ENCODE measurements at regions not wholly inside any gene's neighbourhood (a gene's known extent, or its start where the extent isn't known, plus 50 kb on each side); places are given as distances from the start of the nearest gene placed in this dataset.

DNA sequence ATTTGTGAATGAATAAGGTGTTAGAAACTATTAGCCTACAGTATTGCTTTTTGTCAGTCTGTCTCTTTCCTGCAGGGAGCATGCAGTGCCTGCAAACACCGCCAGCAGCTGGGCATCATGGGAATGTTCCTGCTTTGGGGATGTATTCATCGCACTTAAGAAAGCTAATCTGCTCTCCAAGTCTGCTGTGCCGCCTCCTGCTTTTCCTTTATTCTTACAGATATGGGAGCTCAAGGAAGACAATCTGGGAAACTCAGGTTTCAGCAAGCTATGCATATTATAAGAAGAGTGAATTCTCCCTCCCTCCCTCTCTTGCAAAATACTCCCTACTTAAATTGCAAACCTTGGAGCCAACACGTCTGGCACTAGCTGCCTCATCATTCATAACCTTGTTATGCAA is 479.2 kb upstream of the ACVR2A start:
- Histone ChIP-seq H3K4me1 (ENCODE audit: control insufficient read depth in 1 of 2, insufficient read depth in 2 of 2, low read length in 2 of 2) (no peaks in the 10 kb centered on the region), H3K4me2 (ENCODE audit: low read length) (no peak overlapping the region), H3K27ac (ENCODE audit: low read depth, low read length) (no peak overlapping the region), H3K27me3 (ENCODE audit: insufficient read depth, low read length) (no peaks in the 10 kb centered on the region), H2AFZ (ENCODE audit: low read depth, low read length, poor library complexity, severe bottlenecking) (no peak overlapping the region), H3K4me3 (replicated peaks in 1 of 2; ENCODE audit: low read depth in 1 of 2, low read length in 2 of 2) (no peak overlapping the region), H3K9me3 (ENCODE audit: control insufficient read depth in 1 of 2, insufficient read depth in 1 of 2, low read depth in 1 of 2, low read length in 2 of 2) (no peaks in the 10 kb centered on the region), H3K9ac (ENCODE audit: low read length) (no peak overlapping the region), H3K79me2 (ENCODE audit: insufficient read depth, low read length) (no peaks in the 10 kb centered on the region), H4K20me1 (ENCODE audit: insufficient read depth) (no peaks in the 10 kb centered on the region), H3K36me3 (ENCODE audit: control insufficient read depth in 1 of 2, insufficient read depth in 2 of 2, low read length in 2 of 2) (no peaks in the 10 kb centered on the region), H3K9me2 (ENCODE audit: insufficient read depth) (no peaks in the 10 kb centered on the region)
- no TSS peak for BruUV-seq (replicated peaks)
- DNase-seq (ENCODE audit: low read depth, low spot score), result no peak
- ChIA-PET POLR2A (no interaction called here), RAD21 (ENCODE audit: low non-redundant PET in 1 of 2, low total read pairs in 2 of 2, uncharacterized antibody in 2 of 2, unreplicated experiment in 2 of 2) (no interaction called here), CTCF (no interaction called here)
- intact Hi-C loops (cut with micrococcal nuclease), result no loop called here
- no peak for ATAC-seq
- TF ChIP-seq ELF1 (IDR thresholded peaks at IDR 0.05; ENCODE audit: borderline replicate concordance, low read depth), result no peak
- no peak for TF ChIP-seq POLR2AphosphoS5 (IDR thresholded peaks at IDR 0.05; ENCODE audit: low read depth, low read length)
- no peak for TF ChIP-seq EZH2 (IDR thresholded peaks at IDR 0.05)
- no peak for TF ChIP-seq JUND (IDR thresholded peaks at IDR 0.05)
- TF ChIP-seq YY1 (IDR thresholded peaks at IDR 0.05; ENCODE audit: extremely low read depth, insufficient replicate concordance, low read depth, low read length), result no peak
- TF ChIP-seq EGR1 (IDR thresholded peaks at IDR 0.05; ENCODE audit: low read depth), result no peak
- TF ChIP-seq SRF (IDR thresholded peaks at IDR 0.05; ENCODE audit: low read depth), result no peak
- no peak for TF ChIP-seq SIN3A (IDR thresholded peaks at IDR 0.05; ENCODE audit: low read depth)
- no peak for TF ChIP-seq SP1 (IDR thresholded peaks at IDR 0.05; ENCODE audit: low read depth)
- TF ChIP-seq, protein P1, sequence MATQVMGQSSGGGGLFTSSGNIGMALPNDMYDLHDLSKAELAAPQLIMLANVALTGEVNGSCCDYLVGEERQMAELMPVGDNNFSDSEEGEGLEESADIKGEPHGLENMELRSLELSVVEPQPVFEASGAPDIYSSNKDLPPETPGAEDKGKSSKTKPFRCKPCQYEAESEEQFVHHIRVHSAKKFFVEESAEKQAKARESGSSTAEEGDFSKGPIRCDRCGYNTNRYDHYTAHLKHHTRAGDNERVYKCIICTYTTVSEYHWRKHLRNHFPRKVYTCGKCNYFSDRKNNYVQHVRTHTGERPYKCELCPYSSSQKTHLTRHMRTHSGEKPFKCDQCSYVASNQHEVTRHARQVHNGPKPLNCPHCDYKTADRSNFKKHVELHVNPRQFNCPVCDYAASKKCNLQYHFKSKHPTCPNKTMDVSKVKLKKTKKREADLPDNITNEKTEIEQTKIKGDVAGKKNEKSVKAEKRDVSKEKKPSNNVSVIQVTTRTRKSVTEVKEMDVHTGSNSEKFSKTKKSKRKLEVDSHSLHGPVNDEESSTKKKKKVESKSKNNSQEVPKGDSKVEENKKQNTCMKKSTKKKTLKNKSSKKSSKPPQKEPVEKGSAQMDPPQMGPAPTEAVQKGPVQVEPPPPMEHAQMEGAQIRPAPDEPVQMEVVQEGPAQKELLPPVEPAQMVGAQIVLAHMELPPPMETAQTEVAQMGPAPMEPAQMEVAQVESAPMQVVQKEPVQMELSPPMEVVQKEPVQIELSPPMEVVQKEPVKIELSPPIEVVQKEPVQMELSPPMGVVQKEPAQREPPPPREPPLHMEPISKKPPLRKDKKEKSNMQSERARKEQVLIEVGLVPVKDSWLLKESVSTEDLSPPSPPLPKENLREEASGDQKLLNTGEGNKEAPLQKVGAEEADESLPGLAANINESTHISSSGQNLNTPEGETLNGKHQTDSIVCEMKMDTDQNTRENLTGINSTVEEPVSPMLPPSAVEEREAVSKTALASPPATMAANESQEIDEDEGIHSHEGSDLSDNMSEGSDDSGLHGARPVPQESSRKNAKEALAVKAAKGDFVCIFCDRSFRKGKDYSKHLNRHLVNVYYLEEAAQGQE (IDR thresholded peaks at IDR 0.05; ENCODE audit: low read depth), result no peak
- TF ChIP-seq EZH2phosphoT487 (IDR thresholded peaks at IDR 0.05; ENCODE audit: borderline replicate concordance), result no peak
